Testis (tissue), 2 donors: ENCODE measurements at regions not wholly inside any gene's neighbourhood (a gene's known extent, or its start where the extent isn't known, plus 50 kb on each side); places are given as distances from the start of the nearest gene placed in this dataset.

Source experiments
- DNase-seq: peaks from one replicate; pipeline ENCODE4 v3.0.0-alpha.2; 2019
- H3K27ac ChIP-seq, 2 donors: fragments of 200-600 bp; sonication (generic); one replicate each; pipeline ENCODE4 v1.5.1; 2019
- H3K27me3 ChIP-seq: fragments of 200-600 bp; sonication (generic); one replicate; pipeline ENCODE4 v1.5.1; 2019
- H3K36me3 ChIP-seq: fragments of 200-600 bp; sonication (generic); one replicate; pipeline ENCODE4 v1.5.1; 2017; ENCODE audit warnings: low read depth; ENCODE audit errors: missing control alignments
- H3K4me1 ChIP-seq: fragments of 200-600 bp; sonication (generic); one replicate; pipeline ENCODE4 v1.5.1; 2019
- H3K4me3 ChIP-seq, 2 donors: fragments of 200-600 bp; sonication (generic); one replicate each; pipeline ENCODE4 v1.5.1; 2017 to 2019
- H3K9me3 ChIP-seq: fragments of 200-600 bp; sonication (generic); one replicate; pipeline ENCODE4 v1.5.1; 2017
- CTCF ChIP-seq, 3 experiments: fragments of 450-650 bp in 2 of 3; fragments of 200-600 bp in 1 of 3; sonication (generic) in 1 of 3; IDR thresholded peaks; one replicate each; pipeline ENCODE4 v1.5.1; 2016 to 2019; ENCODE audit warnings: antibody characterized with exemption in 3 of 3, mild to moderate bottlenecking in 2 of 3, moderate library complexity in 1 of 3
- POLR2A ChIP-seq: fragments of 450-650 bp; IDR thresholded peaks from one replicate; pipeline ENCODE4 v1.6.1; 2017; ENCODE audit warnings: antibody characterized with exemption, mild to moderate bottlenecking, moderate library complexity
- WGBS, 2 donors: methylation state at CpG; one replicate each; pipeline ENCODE4 v1.1.5; 2018; 5-methylcytosine and 5-hydroxymethylcytosine counted together
- intact Hi-C: fragments of 100-400 bp; cut with DNase I; formaldehyde crosslinking; loops from one replicate; pipeline ENCODE4 v1.15.1; 2023; ENCODE audit warnings: low total_unique reads

- intact Hi-C loops = no loop called here
- WGBS, 2 donors = 63 to 64% methylated on average over 7 of the region's 7 CpGs
- H3K9me3 ChIP-seq = no peaks in the 10 kb centered on the region
- H3K36me3 ChIP-seq = no peaks in the 10 kb centered on the region
- DNase-seq = no peak
- no peaks in the 10 kb centered on the region for H3K4me1 ChIP-seq
- no peak overlapping the region for H3K4me3 ChIP-seq
- H3K27ac ChIP-seq = no peak overlapping the region
- no peaks in the 10 kb centered on the region for H3K27me3 ChIP-seq
- TF ChIP-seq CTCF (IDR thresholded peaks at IDR 0.05) (no peak), POLR2A (no peak)
These were observed 103.9 kb upstream of the MB21D2 start for GRCh38 chr3:193021506-193022010.

DNA sequence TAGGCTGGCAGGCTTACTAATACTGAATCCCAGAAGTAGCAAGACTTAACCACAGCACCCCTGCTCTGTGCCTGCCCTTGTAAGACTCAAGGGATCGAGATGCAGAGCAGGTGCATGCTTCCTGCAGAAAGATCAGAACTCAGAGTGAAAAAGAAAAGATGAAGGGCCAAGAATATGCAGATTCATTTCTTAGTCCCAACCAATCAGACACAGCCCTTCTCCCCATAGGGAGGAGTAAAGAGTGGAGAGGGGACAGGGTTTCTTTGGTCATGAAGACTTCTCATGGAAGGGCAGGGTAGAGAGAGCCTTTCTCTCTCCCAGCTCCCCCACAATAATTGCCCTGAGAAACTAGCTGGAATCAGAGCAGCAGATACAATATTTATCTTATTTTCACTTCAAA lies 105.6 kb upstream of the MB21D2 start:
- no peaks in the 10 kb centered on the region for H3K27me3 ChIP-seq
- H3K36me3 ChIP-seq = no peaks in the 10 kb centered on the region
- no peak overlapping the region for H3K4me3 ChIP-seq
- TF ChIP-seq POLR2A (no peak), CTCF (IDR thresholded peaks at IDR 0.05) (no peak)
- intact Hi-C loops = no loop called here
- no peak for DNase-seq
- H3K9me3 ChIP-seq = no peaks in the 10 kb centered on the region
- H3K27ac ChIP-seq = no peak overlapping the region
- WGBS, 2 donors = 87 to 92% methylated on average over 1 of the region's 1 CpG
- H3K4me1 ChIP-seq = no peaks in the 10 kb centered on the region

DNA sequence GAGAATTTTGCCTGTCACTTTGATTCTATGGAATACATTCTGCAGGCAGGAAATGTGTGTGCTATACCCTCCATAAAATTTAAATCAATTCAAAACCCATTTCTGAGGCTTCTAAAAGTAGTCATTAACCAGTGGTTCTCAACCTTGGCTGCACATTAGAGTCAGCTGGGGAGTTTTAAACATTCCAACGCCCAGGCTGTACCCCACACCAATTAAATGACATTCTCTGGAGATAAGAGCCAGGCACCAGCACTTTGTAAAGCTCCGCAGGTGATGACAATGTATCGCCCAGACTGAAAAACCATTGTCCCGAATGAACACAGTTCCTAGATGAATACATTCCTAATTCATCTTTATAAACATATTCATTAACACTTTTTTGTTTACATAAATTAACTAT lies 110.6 kb upstream of the MB21D2 start:
- 67 to 78% methylated on average over 4 of the region's 4 CpGs for WGBS, 2 donors
- intact Hi-C loops = no loop called here
- TF ChIP-seq POLR2A (no peak), CTCF (IDR thresholded peaks at IDR 0.05) (no peak)
- no peak overlapping the region for H3K4me3 ChIP-seq
- no peaks in the 10 kb centered on the region for H3K27me3 ChIP-seq
- DNase-seq = no peak
- no peaks in the 10 kb centered on the region for H3K4me1 ChIP-seq
- no peak overlapping the region for H3K27ac ChIP-seq
- no peaks in the 10 kb centered on the region for H3K9me3 ChIP-seq
- no peaks in the 10 kb centered on the region for H3K36me3 ChIP-seq

DNA sequence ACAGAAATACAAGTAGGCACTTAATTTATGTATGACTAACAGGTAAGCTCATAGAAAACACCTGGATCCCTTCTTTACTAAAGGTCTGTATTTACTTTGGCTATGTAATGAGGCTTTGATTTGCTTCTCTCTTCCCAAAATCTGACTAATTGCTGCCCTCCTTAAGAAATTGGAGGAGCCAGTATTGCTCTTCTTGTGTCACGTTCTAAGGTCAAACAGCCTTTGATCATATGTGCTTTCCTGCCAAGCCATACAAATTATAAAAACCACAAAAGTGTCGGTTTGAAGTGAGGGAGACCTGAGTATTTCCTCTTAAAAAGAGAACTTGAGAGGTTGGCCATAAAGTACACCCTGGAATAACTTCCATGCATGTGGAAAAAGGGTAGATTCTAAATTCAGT lies 112.1 kb upstream of the MB21D2 start:
- TF ChIP-seq CTCF (IDR thresholded peaks at IDR 0.05) (no peak), POLR2A (no peak)
- WGBS, 2 donors = 37 to 38% methylated on average over 2 of the region's 2 CpGs

GRCh38 chr3:193030276-193030675 lies 112.6 kb upstream of the MB21D2 start:
- intact Hi-C loops = no loop called here
- WGBS, 2 donors = 63 to 67% methylated on average over 2 of the region's 2 CpGs

More for the DNA sequence above, 112.1 kb upstream of the MB21D2 start:
- intact Hi-C loops = no loop called here
- Histone ChIP-seq H3K36me3 (no peaks in the 10 kb centered on the region), H3K27ac (no peak overlapping the region), H3K4me1 (no peaks in the 10 kb centered on the region), H3K9me3 (no peaks in the 10 kb centered on the region), H3K27me3 (no peaks in the 10 kb centered on the region), H3K4me3 (no peak overlapping the region)
- DNase-seq = no peak

More at GRCh38 chr3:193030276-193030675, 112.6 kb upstream of the MB21D2 start:
- H3K36me3 ChIP-seq = no peaks in the 10 kb centered on the region
- no peak overlapping the region for H3K4me3 ChIP-seq
- no peaks in the 10 kb centered on the region for H3K27me3 ChIP-seq
- no peaks in the 10 kb centered on the region for H3K9me3 ChIP-seq
- no peak overlapping the region for H3K27ac ChIP-seq
- H3K4me1 ChIP-seq = no peaks in the 10 kb centered on the region
- no peak for TF ChIP-seq CTCF (IDR thresholded peaks at IDR 0.05)
- no peak for TF ChIP-seq POLR2A
- DNase-seq = no peak
